Motor neuron (in vitro differentiated cells): ENCODE measurements at regions not wholly inside any gene's neighbourhood (a gene's known extent, or its start where the extent isn't known, plus 50 kb on each side); places are given as distances from the start of the nearest gene placed in this dataset.
"Not testable (repeated sequence)": the region's sequence is repeated elsewhere in the genome, so short reads cannot be mapped to it uniquely, and the experiment has no call there.

Source experiments
- ATAC-seq, 8 experiments: fragments of 200-7000 bp; cut with Tn5 transposase; replicated peaks in 6 of 8; 2 replicates each; pipeline ENCODE4 v1.8.0; 2021; ENCODE audit warnings: mild to moderate bottlenecking in 8 of 8, moderate library complexity in 8 of 8
- H3K27ac ChIP-seq, 2 donors: fragments of 250-450 bp; sonication (Bioruptor Pico); 2 replicates each; pipeline ENCODE4 v1.9.0; 2021; ENCODE audit warnings: antibody characterized with exemption in 2 of 2, mild to moderate bottlenecking in 2 of 2, moderate library complexity in 1 of 2
- H3K4me1 ChIP-seq, 2 donors: fragments of 250-450 bp; sonication (Bioruptor Pico); replicated peaks in 1 of 2; 2 replicates each; pipeline ENCODE4 v1.6.1; 2021; ENCODE audit warnings: antibody characterized with exemption in 2 of 2, mild to moderate bottlenecking in 2 of 2, moderate library complexity in 1 of 2
- H3K4me3 ChIP-seq, 5 donors: fragments of 250-450 bp; sonication (Bioruptor Pico); 2 replicates each; pipeline ENCODE4 v1.9.0; 2021; ENCODE audit warnings: antibody characterized with exemption in 5 of 5, mild to moderate bottlenecking in 5 of 5, moderate library complexity in 4 of 5
- WGBS, 10 experiments: fragments of 450-650 bp; shearing (Covaris generic); methylation state at CpG; one replicate each; pipeline ENCODE4 v1.0.0; 2022; 5-methylcytosine and 5-hydroxymethylcytosine counted together
- in situ Hi-C, 9 experiments: fragments of 400-800 bp; cut with MboI; loops; one replicate each; pipeline ENCODE4 v1.15.0; 2021; ENCODE audit warnings: low sequenced_read_pairs in 9 of 9, low pct_unique_long_range_greater_than_20kb in 2 of 9; ENCODE audit not compliant: unreplicated experiment in 9 of 9

DNA sequence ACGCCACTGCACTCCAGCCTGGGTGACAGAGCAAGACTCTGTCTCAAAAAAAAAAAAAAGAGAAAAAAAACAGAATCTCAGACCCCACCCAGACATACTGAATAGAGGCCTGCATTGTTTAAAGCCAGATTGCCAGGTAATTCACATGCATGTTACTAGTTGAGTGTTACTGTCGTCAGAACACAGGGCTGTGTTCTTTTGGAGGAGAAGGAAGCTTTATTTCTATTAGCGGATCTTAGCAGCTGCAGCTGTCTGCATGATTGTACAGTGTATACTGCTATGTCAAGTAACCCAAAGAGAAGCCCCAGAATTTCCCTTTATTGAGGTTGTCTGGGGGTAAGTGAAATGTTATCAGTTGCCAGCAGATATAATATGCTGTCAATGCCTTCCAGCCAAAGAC is 496.6 kb upstream of the NAALADL2 start:
- no peak overlapping the region for H3K4me3 ChIP-seq
- WGBS, 10 experiments, result 47 to 100% (median 91%) methylated on average over 1 to 2 of the region's 3 CpGs; no CpG with 5 or more reads in 2 of the 10 experiments
- H3K27ac ChIP-seq, result no peak overlapping the region
- peaks cover 0 to 12% of the 10 kb centered on the region in 2 donors for H3K4me1 ChIP-seq
- ATAC-seq, result peak in 2 of 8 experiments; percentile 12 to 24
- in situ Hi-C loops, result no loop called here

DNA sequence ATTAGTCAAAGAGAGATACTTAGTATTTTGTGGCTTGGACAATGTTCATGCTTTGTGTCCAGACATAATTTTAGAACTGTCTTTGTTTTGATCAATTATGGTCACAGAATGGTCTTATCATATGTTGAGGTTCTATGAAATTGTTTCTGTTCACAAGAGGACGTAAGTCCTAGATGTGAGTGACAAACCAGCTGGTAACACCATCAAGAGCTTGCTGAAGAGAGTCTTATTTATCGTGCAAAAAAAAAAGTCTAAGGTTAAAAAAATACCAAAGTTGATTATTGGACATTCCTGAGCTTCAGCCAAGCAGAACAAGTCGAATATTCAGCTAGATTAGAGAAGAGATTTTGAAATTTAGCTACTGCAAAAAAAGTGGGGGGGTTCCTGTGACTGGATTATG is 495.9 kb upstream of the NAALADL2 start:
- ATAC-seq, result peak in 1 of 8 experiments; percentile 18
- no peak overlapping the region for H3K27ac ChIP-seq
- 0 to 83% (median 44%) methylated on average over 1 to 3 of the region's 3 CpGs; no CpG with 5 or more reads in 1 of the 10 experiments for WGBS, 10 experiments
- no peak overlapping the region for H3K4me3 ChIP-seq
- in situ Hi-C loops, result no loop called here
- H3K4me1 ChIP-seq, result peaks cover 0 to 12% of the 10 kb centered on the region in 2 donors

DNA sequence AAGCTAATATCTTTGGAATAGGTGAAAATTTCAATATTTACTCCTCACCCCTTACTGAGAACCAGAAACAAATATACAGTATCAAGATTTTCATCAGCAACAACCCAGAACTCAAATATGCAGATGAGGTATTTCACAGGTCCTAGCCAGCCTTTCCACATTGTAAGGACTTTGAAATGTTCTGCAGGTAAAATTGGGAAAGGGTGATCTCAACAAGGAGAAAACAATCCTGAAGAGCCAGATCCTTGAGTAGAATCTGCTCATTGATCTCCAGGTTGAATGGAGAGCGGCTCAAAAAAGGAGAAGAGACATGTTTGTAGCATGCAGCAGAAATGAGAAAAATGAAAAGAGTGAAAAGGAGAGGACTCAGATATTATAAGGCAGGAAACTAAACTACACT is 493.3 kb upstream of the NAALADL2 start:
- WGBS, 10 experiments, result 71 to 100% (median 100%) methylated on average over 1 of the region's 1 CpG; no CpG with 5 or more reads in 2 of the 10 experiments
- no peak overlapping the region for H3K4me3 ChIP-seq
- H3K27ac ChIP-seq, result no peak overlapping the region
- ATAC-seq, result no peak
- H3K4me1 ChIP-seq, result peaks cover 0 to 3% of the 10 kb centered on the region in 2 donors
- in situ Hi-C loops, result no loop called here

DNA sequence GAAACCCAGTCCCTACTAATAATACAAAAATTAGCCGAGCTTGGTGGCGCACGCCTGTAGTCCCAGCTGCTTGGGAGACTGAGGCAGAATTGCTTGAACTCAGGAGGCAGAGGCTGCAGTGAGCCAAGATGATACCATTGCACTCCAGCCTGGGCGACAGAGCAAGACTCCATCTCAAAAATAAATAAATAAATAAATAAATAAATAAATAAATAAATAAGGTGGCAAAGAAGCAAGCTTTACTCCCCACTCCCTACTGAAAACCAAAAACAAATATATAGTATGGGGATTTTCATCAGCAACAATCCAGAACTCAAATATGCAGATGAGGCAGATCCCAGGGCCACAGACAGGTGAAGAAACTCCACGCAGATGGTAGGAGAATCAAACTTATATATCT is 492.2 kb upstream of the NAALADL2 start:
- WGBS, 10 experiments, result 0 to 100% (median 77%) methylated on average over 1 to 5 of the region's 5 CpGs; no CpG with 5 or more reads in 3 of the 10 experiments
- ATAC-seq, H3K4me3 ChIP-seq, H3K27ac ChIP-seq, in situ Hi-C loops, H3K4me1 ChIP-seq: not testable (repeated sequence)

DNA sequence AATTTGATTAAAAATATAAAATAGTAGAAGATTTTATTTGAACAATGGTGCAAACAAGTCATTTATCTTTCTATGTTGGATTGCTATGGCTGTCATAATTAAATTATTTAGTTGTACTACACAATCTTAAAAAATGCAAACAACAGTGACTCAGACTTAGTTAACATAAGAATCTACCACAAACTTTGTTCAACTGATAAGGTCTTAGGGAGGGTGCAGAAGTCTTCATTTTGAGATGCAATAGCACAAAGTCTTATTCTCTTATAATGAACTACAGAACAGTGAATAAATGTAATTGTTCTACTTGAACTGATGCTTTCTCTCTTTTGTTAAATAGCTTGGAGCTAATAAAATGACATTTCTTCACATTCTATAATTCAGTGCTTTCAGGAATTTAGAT is 482.8 kb upstream of the NAALADL2 start:
- Histone ChIP-seq H3K27ac (no peak overlapping the region), H3K4me1 (no peaks in the 10 kb centered on the region), H3K4me3 (no peak overlapping the region)
- in situ Hi-C loops, result no loop called here
- peak in 2 of 8 experiments; percentile 67 to 73 for ATAC-seq

DNA sequence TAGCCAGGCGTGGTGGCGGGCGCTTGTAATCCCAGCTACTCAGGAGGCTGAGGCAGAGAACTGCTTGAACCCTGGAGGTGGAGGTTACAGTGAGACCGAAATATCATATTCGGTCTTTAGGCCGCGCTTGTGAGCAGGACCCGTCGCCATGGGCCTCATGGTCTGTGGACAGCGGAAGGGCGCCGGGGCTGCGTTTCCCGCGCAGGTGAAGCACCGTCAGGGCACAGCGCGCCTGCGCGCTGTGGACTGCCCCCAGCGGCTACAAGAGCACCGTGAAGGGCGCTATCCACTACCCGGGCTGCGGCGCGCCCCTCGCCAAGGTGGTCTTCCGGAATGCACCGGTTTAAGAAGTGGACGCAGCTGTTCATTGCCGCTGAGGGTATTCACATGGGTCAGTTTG is 482.0 kb upstream of the NAALADL2 start:
- in situ Hi-C loops, result no loop called here

DNA sequence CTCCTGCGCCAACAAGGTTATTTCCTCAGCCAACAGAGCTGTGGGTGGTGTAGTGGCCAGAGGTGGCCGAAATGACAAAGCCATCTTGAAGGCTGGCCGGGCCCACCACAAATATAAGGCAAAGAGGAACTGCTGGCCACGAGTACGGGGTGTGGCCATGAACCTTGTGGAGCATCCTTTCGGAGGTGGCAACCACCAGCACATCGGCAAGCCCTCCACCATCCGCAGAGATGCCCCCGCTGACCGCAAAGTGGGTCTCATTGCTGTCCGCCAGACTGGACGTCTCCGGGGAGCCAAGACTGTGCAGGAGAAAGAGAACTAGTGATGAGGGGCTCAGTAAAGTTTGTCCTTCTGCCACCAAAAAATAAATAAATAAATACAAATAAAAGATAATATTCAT is 481.4 kb upstream of the NAALADL2 start:
- Histone ChIP-seq H3K4me1 (no peaks in the 10 kb centered on the region), H3K4me3 (no peak overlapping the region), H3K27ac (no peak overlapping the region)
- 90 to 100% (median 100%) methylated on average over 2 to 5 of the region's 13 CpGs; no CpG with 5 or more reads in 3 of the 10 experiments for WGBS, 10 experiments
- in situ Hi-C loops, result no loop called here
- ATAC-seq, result no peak

More for the DNA sequence above, 482.0 kb upstream of the NAALADL2 start:
- WGBS, 10 experiments, result 83 to 100% (median 96%) methylated on average over 2 to 22 of the region's 32 CpGs; no CpG with 5 or more reads in 2 of the 10 experiments
- ATAC-seq, result no peak
- no peaks in the 10 kb centered on the region for H3K4me1 ChIP-seq
- no peak overlapping the region for H3K4me3 ChIP-seq
- no peak overlapping the region for H3K27ac ChIP-seq

DNA sequence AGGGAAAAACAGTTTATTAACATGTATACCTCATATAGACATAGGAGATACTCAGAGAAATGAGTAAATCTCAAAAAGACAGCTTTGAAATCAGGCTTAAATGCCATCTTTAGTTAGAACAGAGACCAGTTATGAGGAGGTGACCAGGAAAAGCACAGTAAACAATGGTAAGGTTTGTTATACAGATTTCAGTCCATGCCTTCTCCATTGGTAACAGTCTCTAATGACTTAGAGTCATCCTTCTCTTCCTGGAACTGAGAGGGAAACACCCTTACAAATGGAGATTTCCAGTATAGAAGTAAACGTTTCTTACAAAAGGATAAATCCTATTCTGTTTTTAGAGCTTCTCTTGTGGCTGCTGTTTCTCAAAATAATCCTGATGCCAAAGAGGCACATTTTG is 476.3 kb upstream of the NAALADL2 start:
- 0 to 71% (median 59%) methylated on average over 1 of the region's 1 CpG; no CpG with 5 or more reads in 2 of the 10 experiments for WGBS, 10 experiments
- in situ Hi-C loops, result no loop called here
- H3K4me3 ChIP-seq, result no peak overlapping the region
- no peak overlapping the region for H3K27ac ChIP-seq
- ATAC-seq, result peak in 2 of 8 experiments; percentile 61 to 86
- no peaks in the 10 kb centered on the region for H3K4me1 ChIP-seq

DNA sequence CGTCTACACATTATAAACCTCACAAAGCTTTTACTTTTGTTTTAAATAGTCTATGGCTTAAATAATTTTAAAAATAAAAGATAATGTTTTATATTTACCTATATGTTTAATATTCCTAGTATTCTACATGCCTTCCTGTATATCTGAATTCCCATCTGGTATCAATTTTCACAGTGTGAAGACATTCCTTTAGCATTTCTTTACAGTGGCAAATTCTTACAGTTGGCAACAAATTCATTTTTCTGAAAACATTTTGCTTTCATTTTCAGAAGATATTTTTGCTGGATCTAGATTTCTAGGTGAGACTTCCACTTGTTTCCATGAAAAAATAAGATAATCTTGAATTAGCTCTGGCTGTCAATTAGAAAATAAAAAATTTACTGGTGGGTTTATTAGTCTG is 471.4 kb upstream of the NAALADL2 start:
- 73 to 100% (median 92%) methylated on average over 1 of the region's 1 CpG for WGBS, 10 experiments
- no peak overlapping the region for H3K27ac ChIP-seq
- in situ Hi-C loops, result no loop called here

DNA sequence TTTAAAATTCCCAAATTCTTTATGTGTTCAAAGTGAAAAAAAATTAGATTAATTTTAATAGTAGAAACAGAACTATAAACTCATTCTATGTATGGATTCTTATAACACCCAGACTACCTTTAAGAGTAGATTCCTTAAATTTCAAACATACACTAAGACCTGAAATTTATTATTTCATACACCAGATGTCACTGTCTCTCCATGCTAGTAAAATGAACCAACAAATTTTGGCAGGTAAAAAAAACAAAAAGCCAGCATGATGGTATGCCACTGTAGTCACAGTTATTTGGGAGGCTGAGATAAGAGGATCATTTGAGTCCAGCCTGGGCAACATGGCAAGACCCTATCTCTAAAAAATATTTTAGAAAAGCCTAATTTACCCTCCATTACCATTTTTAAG is 461.3 kb upstream of the NAALADL2 start:
- H3K4me1 ChIP-seq, result no peaks in the 10 kb centered on the region
- ATAC-seq, result no peak
- in situ Hi-C loops, result no loop called here

More for the DNA sequence above, 471.4 kb upstream of the NAALADL2 start:
- peaks cover 0 to 2% of the 10 kb centered on the region in 2 donors for H3K4me1 ChIP-seq
- H3K4me3 ChIP-seq, result no peak overlapping the region
- no peak for ATAC-seq

DNA sequence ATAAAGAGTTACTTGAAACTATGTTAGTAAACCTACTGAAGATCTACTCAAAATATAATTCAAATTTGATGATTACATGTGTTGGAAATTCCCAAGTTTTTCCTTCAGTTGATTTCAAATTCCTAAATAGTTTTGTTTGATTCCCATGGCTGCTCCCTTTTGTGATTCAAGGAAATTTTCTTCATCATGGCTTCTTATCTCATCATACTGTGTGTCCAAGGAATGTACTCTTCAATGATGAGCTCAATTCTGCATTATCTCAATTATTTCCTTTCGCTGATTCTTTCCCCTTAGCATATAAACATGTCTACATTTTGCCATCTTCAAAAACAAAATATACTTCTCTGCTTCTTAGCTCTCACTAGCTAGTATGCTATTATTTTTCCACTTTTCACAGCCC is 460.4 kb upstream of the NAALADL2 start:
- H3K27ac ChIP-seq, result no peak overlapping the region
- ATAC-seq, result no peak
- in situ Hi-C loops, result no loop called here

More for the DNA sequence above, 461.3 kb upstream of the NAALADL2 start:
- Histone ChIP-seq H3K4me3 (no peak overlapping the region), H3K27ac (no peak overlapping the region)

DNA sequence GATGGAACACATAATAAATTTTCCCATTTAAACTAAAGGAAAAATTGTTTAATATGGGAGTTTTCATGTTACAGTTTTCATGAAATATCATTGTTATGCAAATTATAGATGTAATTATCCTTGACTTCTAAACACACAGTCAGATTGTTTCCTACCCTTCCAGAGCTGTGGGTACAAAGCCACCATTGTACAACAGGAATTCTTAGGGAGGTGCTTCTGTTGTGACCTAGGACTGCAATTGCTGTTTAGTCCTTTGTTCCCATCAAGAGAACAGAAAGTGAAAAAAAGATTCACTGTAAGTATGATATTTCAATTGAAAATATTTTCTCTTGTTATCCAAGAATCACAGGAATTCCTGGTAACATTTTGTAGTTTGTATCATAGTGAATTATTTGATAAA is 455.3 kb upstream of the NAALADL2 start:
- no peak overlapping the region for H3K4me3 ChIP-seq
- H3K27ac ChIP-seq, result no peak overlapping the region
- H3K4me1 ChIP-seq, result no peaks in the 10 kb centered on the region
- in situ Hi-C loops, result no loop called here
- ATAC-seq, result no peak

More for the DNA sequence above, 460.4 kb upstream of the NAALADL2 start:
- H3K4me3 ChIP-seq, result no peak overlapping the region
- no peaks in the 10 kb centered on the region for H3K4me1 ChIP-seq
- 73 to 100% (median 94%) methylated on average over 1 of the region's 1 CpG; no CpG with 5 or more reads in 2 of the 10 experiments for WGBS, 10 experiments

DNA sequence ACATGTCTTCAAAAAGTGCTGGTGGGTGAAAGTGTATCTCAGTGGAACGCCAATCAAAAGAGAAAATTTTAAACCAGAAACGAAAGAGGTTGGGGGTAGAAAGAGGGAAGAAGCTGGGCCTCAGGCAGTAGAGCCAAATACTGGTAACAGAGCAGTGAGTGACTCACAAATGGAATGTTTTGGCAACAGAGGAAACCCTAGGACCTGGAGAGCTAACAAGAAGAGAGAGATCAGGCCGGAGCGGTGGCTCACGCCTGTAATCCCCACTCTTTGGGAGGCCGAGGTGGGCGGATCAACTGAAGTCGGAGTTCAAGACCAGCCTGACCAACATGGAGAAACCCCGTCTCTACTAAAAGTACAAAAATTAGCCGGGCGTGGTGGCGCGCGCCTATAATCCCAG is 450.8 kb upstream of the NAALADL2 start:
- H3K4me1 ChIP-seq, result peaks cover 2 to 3% of the 10 kb centered on the region in 2 donors
- in situ Hi-C loops, result no loop called here
- H3K27ac ChIP-seq, result no peak overlapping the region
- no peak for ATAC-seq
- H3K4me3 ChIP-seq, result no peak overlapping the region
- WGBS, 10 experiments, result 63 to 100% (median 91%) methylated on average over 1 to 9 of the region's 14 CpGs; no CpG with 5 or more reads in 2 of the 10 experiments

DNA sequence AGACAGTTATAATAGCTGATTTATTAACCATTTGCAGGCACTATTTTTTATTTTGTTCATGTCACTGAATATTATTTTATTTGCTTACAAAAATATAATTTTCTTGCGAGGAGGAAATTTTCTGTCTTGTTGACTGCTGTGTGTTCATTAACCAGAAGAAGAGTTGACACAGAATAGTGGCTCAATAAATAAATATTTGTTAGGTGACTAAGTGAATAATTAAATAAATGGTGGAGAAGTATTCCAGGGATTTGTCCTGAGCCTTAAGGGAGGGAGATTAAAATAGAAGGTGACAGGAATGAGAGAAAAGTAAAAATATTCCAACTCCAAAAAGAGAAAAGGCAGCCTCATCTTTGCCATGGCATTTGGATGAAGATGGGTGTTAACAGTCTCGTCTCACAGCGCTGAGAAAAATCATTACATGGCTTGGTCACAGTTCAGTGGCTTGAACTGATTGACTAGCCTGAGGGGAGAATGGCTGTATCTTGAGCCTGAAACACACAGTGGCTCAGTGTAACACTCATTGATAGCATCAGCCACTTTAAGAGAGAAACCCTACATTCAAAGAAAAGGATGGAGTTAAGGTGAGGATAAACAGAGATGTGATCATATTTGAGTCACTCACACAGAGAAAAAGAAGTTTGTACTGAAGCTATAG is 449.9 kb upstream of the NAALADL2 start:
- in situ Hi-C loops, result no loop called here
- H3K4me1 ChIP-seq, result peaks cover 6 to 7% of the 10 kb centered on the region in 2 donors
- ATAC-seq, result no peak
- no peak overlapping the region for H3K27ac ChIP-seq
- WGBS, 10 experiments, result 45 to 100% (median 87%) methylated on average over 1 to 3 of the region's 3 CpGs
- H3K4me3 ChIP-seq, result no peak overlapping the region
